GM20431 (cell line): ENCODE measurements at regions not wholly inside any gene's neighbourhood (a gene's known extent, or its start where the extent isn't known, plus 50 kb on each side); places are given as distances from the start of the nearest gene placed in this dataset.

Experiments
- in situ Hi-C: fragments of 300-500 bp; cut with MseI, MboI; formaldehyde crosslinking; loops from one replicate; pipeline ENCODE4 v1.15.0; 2020; ENCODE audit warnings: low sequenced_read_pairs; ENCODE audit not compliant: unreplicated experiment

GRCh38 chr17:79541056-79541850 lies 69.6 kb downstream of the RBFOX3 start:
- in situ Hi-C loops = no loop called here

GRCh38 chr17:79539944-79540705 lies 70.7 kb downstream of the RBFOX3 start:
- in situ Hi-C loops = no loop called here

- in situ Hi-C loops = no loop called here
These were observed 72.6 kb downstream of the RBFOX3 start for GRCh38 chr17:79538291-79538690.

GRCh38 chr17:79537686-79538085 lies 73.2 kb downstream of the RBFOX3 start:
- in situ Hi-C loops = no loop called here

- in situ Hi-C loops = no loop called here
These were observed 73.8 kb downstream of the RBFOX3 start for GRCh38 chr17:79537061-79537460.

- in situ Hi-C loops = no loop called here
These were observed 74.5 kb downstream of the RBFOX3 start for GRCh38 chr17:79536212-79536840.

- in situ Hi-C loops = no loop called here
These were observed 75.2 kb downstream of the RBFOX3 start for GRCh38 chr17:79535728-79536025.

- in situ Hi-C loops = no loop called here
These were observed 75.8 kb downstream of the RBFOX3 start for GRCh38 chr17:79534851-79535727.

GRCh38 chr17:79534111-79534510 lies 76.7 kb downstream of the RBFOX3 start:
- in situ Hi-C loops = no loop called here

- in situ Hi-C loops = no loop called here
These were observed 77.7 kb downstream of the RBFOX3 start for GRCh38 chr17:79533116-79533515.

- in situ Hi-C loops = no loop called here
These were observed 78.6 kb downstream of the RBFOX3 start for GRCh38 chr17:79532107-79532790.

GRCh38 chr17:79531191-79532095 lies 79.4 kb downstream of the RBFOX3 start:
- in situ Hi-C loops = no loop called here

- in situ Hi-C loops = no loop called here
These were observed 80.3 kb downstream of the RBFOX3 start for GRCh38 chr17:79530361-79531105.

- in situ Hi-C loops = no loop called here
These were observed 81.2 kb downstream of the RBFOX3 start for GRCh38 chr17:79529661-79530081.

GRCh38 chr17:79528592-79529125 lies 82.2 kb downstream of the RBFOX3 start:
- in situ Hi-C loops = no loop called here

- in situ Hi-C loops = no loop called here
These were observed 83.5 kb downstream of the RBFOX3 start for GRCh38 chr17:79527306-79527705.

GRCh38 chr17:79525793-79526677 lies 84.8 kb downstream of the RBFOX3 start:
- in situ Hi-C loops = no loop called here
